ENCODE measurements at regions not wholly inside any gene's neighbourhood (a gene's known extent, or its start where the extent isn't known, plus 50 kb on each side); places are given as distances from the start of the nearest gene placed in this dataset.

DNA sequence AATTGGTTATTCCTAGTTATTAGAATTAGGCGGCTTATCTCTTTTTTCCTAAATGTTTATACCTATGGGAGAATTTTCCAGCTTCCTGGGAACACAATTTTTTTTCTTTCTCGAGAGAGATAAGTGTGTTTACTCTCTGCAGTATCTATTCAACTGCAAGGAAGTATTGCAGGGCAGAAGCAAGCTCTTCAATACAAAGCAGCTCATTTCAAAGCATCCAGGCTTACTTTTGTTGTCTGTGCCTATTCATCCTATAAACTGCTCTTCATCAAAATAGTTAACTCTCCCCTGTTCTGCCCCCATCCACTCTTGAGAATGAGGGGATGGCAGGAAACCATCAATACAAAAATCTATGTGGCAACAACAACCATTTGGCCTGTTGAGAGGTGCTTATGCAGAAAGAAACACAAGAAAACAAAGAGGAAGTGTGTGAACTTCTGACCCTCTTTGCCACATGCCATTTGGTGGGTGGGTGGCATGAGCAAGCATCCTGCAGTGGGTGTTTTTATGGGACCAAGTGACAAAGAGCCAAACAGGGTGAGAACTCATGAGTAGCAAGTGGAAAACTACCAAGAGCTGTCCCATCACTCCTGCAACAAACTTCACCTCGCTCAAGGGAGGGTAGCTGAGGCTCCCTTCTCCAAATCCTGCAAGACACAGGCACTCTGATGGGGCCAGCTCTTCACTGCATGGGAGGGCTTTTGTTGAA lies 50.6 kb upstream of the MRPS6 start:
- DNase-seq (ENCODE audit: low spot score), result no peak

DNA sequence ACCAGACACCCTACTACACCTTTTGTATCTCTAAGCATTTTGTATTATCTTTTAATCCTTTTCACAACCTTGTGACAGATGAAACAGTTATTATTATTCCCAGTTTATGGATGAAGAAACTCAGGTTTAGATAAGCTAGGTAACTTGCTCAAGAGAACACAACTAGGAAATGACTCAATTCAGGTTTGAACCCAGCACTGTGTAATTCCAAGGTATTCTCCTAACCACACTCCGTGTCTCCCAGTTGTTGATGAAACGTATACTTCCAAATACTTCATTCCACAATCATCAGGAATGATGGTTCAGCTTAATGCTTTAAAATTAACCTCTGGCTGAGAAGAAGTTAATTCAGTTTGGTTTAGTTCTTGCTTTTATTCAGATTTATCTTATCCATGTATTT lies 51.7 kb upstream of the MRPS6 start:
- no peak for DNase-seq (ENCODE audit: low spot score)

DNA sequence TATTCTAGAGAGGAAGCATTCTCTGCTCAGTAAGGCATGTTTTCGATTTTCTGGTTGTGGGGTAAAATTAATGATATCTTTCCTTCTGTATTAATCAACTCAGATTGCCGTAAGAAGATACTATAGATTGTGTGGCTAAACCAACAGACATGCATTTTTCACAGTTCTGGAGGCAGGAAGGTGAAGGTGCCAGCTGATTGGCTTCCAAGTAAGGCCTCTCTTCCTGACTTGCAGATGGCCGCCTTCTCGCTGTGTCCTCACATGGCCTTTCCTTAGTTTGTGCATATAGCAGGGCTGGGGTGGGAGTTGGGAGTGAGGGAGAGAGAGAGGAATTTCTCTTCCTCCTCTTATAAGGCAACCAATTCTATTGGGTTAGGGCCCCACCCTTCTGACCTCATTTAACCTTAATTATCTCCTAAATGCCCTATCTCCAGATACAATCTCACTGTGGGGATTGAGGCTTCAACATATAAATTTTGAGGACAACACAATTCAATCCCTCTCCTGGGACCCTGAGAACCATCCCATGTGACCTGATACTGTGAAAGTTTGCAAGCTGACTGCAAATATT lies 52.3 kb upstream of the MRPS6 start:
- no peak for DNase-seq (ENCODE audit: low spot score)

DNA sequence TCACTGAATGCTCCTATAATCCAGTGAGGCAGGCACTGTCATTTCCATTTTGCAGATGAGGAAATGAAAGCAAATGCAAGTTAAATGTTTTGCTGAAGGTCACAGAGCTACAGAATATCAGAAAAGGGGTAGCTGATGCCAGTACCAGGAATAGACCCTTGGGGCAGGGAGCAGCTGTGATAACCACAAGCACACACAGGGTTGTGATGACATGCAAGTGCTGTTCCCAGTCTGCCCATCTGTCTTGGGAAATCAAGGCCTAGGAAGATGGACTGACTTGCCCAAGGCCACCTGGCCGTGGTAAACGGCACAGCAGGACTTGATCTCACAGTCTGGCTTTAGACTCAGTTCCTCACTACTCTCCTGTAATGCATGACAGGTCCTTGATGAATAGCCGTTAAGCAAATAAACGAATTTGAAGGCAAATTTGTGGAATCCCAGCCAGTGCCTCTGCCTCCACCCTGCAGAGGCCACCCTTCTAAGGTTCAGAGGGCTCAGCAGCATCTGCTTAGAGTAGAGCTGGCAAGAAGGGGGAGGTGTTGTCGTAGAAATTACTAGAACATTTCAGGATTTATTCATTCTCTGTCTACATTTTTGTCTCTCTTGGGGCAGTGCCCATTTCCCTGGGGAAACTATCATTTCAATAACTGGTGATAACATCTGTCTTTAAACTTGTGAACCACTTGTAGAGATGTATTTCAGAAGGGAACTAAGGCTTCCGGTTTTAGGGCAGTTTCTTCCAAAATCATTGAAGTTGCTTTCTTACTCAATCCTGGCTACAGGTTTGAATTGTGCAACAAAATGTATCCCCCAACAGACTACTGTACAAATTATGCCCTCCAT lies 53.2 kb upstream of the MRPS6 start:
- no peak for DNase-seq (ENCODE audit: low spot score)

DNA sequence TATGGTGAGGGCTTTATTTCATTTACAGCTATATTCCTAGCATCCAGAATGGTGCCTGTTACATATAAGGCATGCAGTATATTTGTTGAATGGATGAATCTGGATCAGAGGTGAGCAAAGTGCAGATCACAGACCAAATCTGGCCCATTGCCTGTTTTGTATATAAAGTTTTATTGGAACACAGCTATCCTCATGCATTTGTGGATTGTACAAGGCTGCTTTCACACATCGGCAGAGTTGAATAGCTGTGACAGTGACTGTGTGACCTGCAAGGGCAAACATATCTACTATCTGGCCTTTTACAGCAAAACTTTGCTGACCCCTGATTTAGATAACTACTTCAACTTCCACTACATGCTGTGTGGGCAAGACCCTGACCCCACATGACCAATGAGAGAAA lies 54.0 kb upstream of the MRPS6 start:
- DNase-seq (ENCODE audit: low spot score), result no peak

DNA sequence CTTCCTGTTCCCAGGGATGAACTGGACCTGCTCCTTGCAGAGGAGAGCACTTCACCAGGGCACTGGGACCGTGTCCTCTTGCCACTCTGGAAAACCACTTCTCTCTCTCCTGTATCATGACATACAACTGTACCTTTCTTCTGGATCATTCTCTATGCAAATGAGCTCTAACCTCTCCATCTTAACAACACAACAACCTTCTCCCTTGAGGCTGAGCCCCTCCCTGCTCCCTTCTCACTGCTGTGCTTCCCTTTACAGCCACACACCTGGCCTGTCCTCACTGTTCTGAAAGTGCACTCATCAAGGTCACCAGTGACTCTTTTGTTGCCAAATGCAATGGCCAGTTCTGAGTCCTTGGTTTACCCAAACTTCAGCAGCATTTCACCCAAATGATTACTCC lies 54.5 kb upstream of the MRPS6 start:
- DNase-seq (ENCODE audit: low spot score), result no peak

DNA sequence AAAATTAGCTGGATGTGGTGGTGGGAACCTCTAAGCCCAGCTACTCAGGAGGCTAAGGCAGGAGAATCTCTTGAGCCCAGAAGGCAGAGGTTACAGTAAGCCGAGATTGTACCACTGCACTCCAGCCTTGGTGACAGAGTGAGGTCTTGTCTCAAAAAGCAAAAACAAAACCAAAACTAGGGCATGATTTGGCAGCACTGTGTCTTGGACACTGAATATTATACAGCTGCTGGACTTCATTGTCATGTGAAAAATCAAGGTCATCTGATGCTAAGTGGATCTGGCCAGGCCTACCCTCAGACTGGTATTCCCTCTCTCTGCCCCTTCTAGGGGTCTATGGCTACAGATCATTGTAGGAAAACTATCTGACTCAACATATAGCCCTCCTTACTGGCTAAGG lies 55.2 kb upstream of the MRPS6 start:
- DNase-seq (ENCODE audit: low spot score), result no peak

DNA sequence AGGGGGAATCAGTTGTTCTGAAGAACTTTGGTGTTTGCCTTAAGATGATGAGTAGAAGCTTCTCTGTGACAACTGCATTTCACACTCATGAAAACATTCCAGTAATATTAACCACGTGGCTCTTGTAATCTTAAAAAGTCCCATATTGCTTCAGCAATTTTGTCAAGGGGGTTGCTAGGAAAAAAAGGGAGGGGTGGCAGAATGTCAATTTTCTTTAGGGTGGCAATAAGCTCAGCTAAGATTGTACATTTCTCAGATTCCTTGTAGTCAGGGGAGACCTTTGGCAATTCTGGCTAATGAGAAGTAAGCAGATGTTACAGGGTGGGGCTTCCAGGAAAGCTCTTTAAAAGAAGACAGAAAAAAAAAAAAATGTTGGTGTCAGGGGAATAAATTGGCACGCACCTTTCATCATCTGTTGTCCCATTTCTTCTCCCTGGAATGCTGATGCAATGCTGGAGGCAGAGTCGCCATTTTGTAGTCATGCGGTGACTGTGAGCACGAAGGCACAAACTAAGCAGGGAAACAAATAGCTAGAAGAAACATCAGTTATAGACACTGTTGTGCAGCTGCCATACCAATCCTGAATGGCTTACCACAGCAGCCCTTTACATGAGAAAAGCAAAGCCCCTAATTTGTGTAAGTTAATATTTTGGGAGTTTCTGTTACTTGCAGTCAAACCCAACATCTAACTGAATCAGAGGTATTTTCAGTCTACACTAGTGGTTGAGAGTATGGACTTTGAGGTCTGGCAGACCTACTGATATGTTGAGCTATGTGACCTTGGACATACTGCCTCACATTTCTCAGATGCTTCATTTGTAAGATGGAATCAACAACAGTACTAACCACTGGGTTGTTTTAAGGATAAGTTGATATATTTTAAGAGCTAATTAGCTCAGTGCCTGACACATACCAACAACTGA lies 56.1 kb upstream of the MRPS6 start:
- no peak for DNase-seq (ENCODE audit: low spot score)

DNA sequence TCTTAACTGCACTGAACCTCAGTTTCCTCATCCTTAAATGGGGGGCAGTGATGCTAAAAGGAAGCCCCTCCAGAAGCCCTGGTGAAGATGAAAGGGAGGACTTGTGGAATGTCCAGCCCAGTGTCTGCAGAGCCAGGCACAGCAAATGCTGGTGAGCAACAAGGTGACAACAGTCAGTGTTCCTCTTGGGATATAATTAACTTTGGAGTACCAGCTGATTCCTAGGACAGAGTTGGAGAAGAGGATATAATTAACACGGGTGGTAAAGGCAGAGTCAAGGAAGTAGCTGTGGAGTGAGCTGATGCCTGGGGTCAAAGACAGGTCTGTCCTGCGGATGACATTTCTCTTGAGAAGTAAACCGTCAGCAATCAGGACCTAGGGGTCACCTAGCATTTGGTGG lies 60.7 kb upstream of the MRPS6 start:
- no peak for DNase-seq (ENCODE audit: low spot score)

DNA sequence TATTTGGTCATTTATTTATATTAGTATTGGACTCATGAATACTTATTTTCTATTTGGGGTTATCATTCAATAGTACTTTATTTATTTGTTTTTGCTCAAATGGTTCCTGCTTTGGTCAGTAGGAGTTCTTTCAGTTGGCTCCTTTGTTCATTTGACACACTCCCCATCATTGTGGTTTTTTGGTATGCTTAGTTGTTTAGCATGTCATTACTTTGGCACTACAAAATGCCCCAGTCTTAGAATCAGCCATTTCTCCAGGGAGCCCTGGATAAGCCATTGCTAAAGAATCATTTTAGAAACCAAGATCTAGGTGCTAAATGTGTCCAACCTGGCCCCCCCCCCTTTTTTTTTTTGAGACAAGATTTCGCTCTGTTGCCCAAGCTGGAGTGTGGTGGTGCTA lies 61.7 kb upstream of the MRPS6 start:
- no peak for DNase-seq (ENCODE audit: low spot score)

DNA sequence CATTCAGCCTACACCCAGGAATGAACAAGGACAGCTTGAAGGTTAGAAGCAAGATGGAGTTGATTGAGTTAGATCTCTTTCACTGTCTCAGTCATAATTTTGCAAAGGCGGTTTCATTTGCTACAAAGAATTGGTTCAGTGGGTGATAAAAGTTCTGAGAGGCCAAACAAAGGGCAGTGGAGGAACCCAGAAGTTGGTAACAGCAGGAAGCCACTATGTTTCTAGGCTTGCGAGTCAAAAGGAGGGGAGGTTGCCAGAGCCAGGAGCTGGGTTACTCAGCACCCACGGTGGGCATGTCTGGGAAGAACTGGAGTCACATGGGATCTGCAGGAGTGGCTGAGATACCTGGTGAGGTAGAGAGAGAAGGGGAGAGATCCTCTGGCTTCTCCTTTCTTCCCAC lies 64.2 kb upstream of the MRPS6 start:
- DNase-seq (ENCODE audit: low spot score), result no peak

DNA sequence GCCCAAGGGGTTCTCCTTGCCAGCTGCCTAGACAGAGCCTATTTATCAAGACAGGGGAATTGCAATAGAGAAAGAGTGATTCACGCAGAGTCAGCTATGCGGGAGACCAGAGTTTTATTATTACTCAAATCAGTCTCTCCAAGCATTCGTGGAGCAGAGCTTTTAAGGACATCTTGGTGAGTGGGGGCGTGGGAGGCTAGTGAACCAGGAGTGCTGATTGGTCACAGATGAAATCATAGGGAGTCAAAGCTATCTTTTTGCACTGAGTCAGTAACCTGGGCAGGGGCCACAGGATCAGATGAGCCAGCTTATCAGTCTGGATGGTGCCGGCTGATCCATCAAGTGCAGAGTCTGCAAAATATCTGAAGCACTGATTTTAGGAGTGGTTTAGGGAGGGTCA lies 64.8 kb upstream of the MRPS6 start:
- no peak for DNase-seq (ENCODE audit: low spot score)

DNA sequence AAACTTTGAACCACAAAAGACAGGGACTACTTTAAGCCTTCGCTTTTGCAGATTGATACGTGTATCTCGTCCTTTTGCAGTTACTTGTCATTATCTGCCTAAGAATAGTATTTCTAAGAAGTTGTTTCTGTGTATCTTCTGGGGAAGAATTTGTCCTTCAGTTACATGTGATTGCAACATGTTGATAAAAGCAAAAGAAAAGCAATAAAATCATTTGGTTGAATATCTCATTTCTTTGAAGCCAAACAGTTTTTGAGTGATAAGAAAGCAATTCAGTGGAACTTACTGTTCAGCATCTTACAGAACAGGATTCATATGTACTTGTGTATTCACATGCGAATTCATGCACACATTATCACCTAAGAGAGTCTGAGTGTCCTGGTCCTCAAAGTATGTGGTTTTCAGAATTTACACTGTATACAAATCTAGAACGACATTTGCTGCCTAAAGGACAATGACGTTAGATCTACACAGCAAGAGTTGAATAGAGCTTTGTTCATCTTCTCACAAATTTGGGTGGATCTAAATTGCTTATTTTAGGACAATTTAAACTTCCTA lies 66.7 kb upstream of the MRPS6 start:
- no peak for DNase-seq (ENCODE audit: low spot score)

DNA sequence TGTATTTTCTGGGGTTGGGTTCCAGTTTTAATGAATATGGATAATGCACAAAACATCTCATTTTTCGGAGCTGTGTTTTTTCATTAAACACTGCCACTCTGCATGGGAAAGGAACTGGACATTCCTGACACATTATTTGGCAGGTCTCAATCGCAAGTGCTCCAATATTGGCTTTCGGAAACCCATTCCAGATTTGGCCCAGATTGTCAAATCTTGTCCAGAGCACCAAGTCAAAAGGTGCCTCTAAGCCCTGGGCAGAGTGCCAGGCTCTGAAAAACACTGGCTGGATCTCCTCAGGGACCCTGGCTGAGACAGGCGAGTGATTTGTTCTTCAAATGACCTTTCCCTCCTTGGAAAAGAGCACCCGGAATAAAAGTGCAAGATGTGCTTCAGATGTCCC lies 68.4 kb upstream of the MRPS6 start:
- no peak for DNase-seq (ENCODE audit: low spot score)

DNA sequence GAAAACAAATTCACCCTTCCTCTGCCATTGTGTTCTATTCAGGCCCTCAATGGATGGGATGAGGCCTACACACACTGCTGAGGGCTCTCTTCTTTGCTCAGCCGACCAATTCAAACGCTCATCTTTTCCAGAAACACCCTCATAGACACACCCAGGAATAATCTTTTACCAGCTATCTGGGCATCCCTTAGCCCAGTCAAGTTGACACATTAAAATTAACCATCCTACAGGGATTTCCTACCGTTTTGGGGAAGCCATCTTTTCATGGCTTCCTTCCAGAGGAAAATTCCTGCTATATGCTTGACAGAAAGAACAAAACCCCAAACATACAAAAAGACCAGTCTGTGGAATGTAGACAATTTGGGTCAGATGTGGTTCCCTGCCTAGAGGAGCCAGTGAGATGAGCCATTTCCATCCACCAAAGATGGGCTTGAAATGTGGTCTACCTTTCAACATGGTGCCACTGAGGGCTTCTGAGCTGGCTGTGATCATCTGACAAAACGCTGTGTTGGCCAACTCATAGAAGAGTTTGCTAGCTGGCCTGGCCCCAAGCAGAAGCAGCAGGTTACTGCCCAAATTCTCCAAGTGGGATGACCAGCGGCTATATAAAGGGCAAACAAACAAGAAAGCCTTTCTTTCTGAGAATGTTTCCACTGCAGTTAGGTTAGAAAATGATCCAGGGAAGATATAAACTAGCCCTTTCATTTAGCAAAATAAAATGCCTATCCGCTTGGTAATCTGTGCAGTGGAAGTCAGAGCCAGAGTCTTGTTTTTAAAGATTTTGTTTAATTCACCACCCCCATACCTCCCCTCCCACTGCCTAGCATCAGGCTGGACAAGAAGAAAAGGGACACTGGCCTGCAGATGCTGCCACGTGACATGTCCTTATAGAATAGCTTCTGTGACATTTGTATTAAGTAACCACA lies 69.1 kb upstream of the MRPS6 start:
- no peak for DNase-seq (ENCODE audit: low spot score)

DNA sequence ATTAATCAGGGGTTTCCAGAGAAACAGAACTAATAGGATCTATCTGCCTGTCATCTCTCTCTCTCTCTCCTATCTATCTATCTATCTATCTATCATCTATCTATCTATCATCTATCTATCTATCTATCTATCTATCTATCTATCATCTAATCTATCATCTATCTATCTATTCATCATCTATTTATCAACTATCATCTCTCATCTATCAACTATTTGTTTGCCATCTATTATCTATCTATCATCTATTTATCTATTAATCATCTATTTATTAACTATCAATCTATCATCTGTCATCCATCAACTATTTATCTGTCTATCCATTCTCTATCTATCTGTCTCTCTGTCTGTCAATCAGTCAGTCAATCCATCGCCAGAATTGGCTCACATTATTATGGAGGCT lies 70.0 kb upstream of the MRPS6 start:
- no peak for DNase-seq (ENCODE audit: low spot score)

DNA sequence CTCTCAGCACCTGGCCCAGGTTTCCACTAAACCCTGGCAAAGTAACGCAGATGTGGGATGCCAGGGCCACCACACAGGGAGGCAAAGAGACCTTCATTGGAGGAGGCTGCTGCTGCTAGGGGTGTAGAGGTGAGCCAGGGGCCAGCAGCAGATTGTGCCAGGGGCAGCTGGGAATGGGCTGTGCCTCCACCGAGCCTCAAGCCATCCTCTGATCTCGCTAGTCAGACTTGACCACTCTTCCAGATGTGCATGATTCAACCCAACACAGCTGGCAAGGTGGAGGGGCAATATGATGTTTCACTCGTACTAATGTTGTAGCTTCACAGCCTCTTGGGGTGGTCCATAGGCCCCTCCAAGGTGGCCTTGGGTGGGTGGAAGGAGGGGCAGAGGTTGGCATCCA lies 73.0 kb upstream of the MRPS6 start:
- DNase-seq (ENCODE audit: low spot score), result no peak

DNA sequence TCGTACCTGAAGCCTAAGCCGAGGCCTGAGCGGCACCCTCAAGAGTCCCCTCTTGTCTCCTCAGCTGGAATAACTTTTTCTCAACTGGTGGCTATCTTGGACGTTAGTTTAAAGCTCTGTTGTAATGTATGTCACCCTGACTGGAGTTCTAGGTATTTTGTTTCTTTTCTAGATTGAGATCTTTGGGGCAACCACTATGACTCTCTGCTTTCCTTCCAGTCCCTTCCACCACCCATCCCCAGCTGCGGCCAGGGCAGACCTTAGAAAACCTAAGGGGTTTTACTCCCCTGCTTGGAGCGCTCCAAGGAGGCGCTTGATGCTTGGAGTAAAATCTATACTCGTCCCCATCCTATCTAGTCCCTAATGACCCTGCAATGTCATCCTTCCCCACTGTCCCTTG lies 74.6 kb upstream of the MRPS6 start:
- no peak for DNase-seq (ENCODE audit: low spot score)

DNA sequence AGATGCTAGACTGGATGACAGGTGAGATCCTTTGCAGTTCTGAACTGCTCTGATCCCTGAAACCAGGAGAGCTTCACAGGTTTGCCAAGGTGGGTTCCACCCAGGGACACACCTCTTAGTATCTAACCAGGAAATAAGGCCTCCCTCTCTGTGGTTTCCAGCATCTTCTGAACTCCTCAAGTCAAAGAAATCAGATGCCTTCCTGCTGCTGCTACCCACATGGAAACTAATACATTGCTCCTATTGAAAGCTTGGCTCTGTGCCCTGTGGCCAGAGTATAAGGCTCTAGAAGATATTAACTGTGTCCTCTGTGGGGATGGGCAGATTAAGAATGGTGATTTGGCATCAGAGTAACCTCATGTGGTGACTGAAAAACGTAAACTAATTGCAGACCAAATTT lies 75.0 kb upstream of the MRPS6 start:
- DNase-seq (ENCODE audit: low spot score), result no peak

DNA sequence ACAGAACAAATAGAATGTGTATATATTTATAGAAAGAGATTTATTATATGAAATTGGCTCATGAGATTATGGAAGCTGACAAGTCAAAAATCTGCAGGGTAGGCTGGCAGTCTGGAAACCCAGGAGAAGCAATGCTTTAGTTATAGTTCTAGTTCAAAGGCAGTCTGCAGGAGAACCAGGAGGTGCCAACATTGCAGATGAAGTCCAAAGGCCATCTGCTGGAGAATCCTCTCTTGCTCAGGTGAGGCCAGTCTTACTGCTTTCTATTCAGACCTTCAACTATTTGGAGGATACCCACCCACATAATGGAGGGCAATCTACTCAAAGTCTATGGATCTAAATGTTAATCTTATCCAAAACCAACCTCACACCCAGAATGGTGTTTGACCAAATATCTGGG lies 75.9 kb upstream of the MRPS6 start:
- DNase-seq (ENCODE audit: low spot score), result no peak

DNA sequence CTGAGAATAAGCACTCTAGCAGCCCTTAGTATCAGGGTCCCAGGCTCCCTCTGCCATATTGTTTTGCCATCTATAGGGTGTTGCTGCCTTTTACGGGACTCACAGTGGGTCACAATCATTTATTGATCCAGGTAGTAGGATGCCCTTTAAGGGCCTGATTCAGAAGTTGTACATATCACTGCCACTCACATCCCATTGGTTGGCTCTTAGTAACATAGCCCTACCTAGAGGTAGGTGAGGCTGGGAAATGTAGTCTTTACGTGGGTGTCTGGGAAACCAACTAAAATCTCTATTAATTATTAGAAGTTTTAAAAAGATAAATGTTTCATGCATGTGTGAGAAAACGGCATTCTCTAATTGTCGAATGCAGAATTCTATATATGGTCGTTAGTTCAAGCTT lies 78.8 kb upstream of the ATP5PO start:
- DNase-seq (ENCODE audit: low spot score), result no peak
